H9 (cell line): ENCODE measurements at regions not wholly inside any gene's neighbourhood (a gene's known extent, or its start where the extent isn't known, plus 50 kb on each side); places are given as distances from the start of the nearest gene placed in this dataset.
A peak's percentile ranks its signal among the peaks of the same experiment; 100 is the strongest.

ENCODE experiments used
- DNase-seq: peaks from one replicate; pipeline ENCODE4 v3.0.0-alpha.2; 2017
- H2AFZ ChIP-seq: one replicate; pipeline ENCODE4 v1.6.1; 2013; ENCODE audit warnings: mild to moderate bottlenecking, low read length, control low read depth, moderate library complexity
- H2AK5ac ChIP-seq: 2 replicates; pipeline ENCODE4 v1.6.1; 2013; ENCODE audit warnings: low read length, control low read depth, mixed read lengths; ENCODE audit not compliant: insufficient read length
- H2BK120ac ChIP-seq: one replicate; pipeline ENCODE4 v1.6.1; 2013; ENCODE audit warnings: low read depth, mild to moderate bottlenecking, low read length, control low read depth, inconsistent platforms; ENCODE audit not compliant: poor library complexity, severe bottlenecking
- H2BK12ac ChIP-seq: 2 replicates; pipeline ENCODE4 v1.6.1; 2013; ENCODE audit warnings: low read length, control low read depth, mixed read lengths, low read depth; ENCODE audit not compliant: insufficient read length
- H2BK15ac ChIP-seq: 2 replicates; pipeline ENCODE4 v1.6.1; 2013; ENCODE audit warnings: low read depth, low read length, control low read depth
- H2BK20ac ChIP-seq: one replicate; pipeline ENCODE4 v1.6.1; 2013; ENCODE audit warnings: low read depth, mild to moderate bottlenecking, low read length, control low read depth, inconsistent platforms; ENCODE audit not compliant: poor library complexity, severe bottlenecking
- H2BK5ac ChIP-seq: 2 replicates; pipeline ENCODE4 v1.6.1; 2013; ENCODE audit warnings: low read length, control low read depth, mixed read lengths; ENCODE audit not compliant: insufficient read length
- H3K14ac ChIP-seq: 2 replicates; pipeline ENCODE4 v1.6.1; 2013; ENCODE audit warnings: low read length, control low read depth; ENCODE audit not compliant: insufficient read depth
- H3K18ac ChIP-seq: 2 replicates; pipeline ENCODE4 v1.6.1; 2013; ENCODE audit warnings: low read depth, mild to moderate bottlenecking, mixed read lengths, low read length, control low read depth; ENCODE audit not compliant: insufficient read length
- H3K23ac ChIP-seq: 2 replicates; pipeline ENCODE4 v1.6.1; 2013; ENCODE audit warnings: low read length, control low read depth, mixed read lengths, low read depth; ENCODE audit not compliant: insufficient read length
- H3K23me2 ChIP-seq: 2 replicates; pipeline ENCODE4 v1.6.1; 2013; ENCODE audit warnings: low read depth, mild to moderate bottlenecking, mixed read lengths, low read length, control low read depth; ENCODE audit not compliant: insufficient read length, poor library complexity, severe bottlenecking
- H3K27ac ChIP-seq: 2 replicates; pipeline ENCODE4 v1.5.1; 2013; ENCODE audit warnings: low read length, control low read depth, mixed read lengths, low read depth; ENCODE audit not compliant: insufficient read length
- H3K27me3 ChIP-seq: 2 replicates; pipeline ENCODE4 v1.6.1; 2013; ENCODE audit warnings: low read length, control low read depth, inconsistent platforms; ENCODE audit not compliant: insufficient read depth
- H3K4ac ChIP-seq: 2 replicates; pipeline ENCODE4 v1.6.1; 2013; ENCODE audit warnings: low read depth, mild to moderate bottlenecking, control low read depth, inconsistent platforms, low read length, moderate library complexity
- H3K4me1 ChIP-seq: 2 replicates; pipeline ENCODE4 v1.6.1; 2013; ENCODE audit warnings: low read length, control low read depth, inconsistent platforms; ENCODE audit not compliant: insufficient read depth
- H3K4me2 ChIP-seq: 2 replicates; pipeline ENCODE4 v1.6.1; 2013; ENCODE audit warnings: low read length, control low read depth, mixed read lengths; ENCODE audit not compliant: insufficient read length, insufficient read depth
- H3K56ac ChIP-seq: 2 replicates; pipeline ENCODE4 v1.6.1; 2013; ENCODE audit warnings: low read depth, mild to moderate bottlenecking, mixed read lengths, low read length, control low read depth; ENCODE audit not compliant: insufficient read length
- H3K79me1 ChIP-seq: 2 replicates; pipeline ENCODE4 v1.6.1; 2013; ENCODE audit warnings: low read depth, mild to moderate bottlenecking, moderate library complexity, low read length, control low read depth, inconsistent platforms; ENCODE audit not compliant: insufficient read depth, poor library complexity, severe bottlenecking
- H3K79me2 ChIP-seq: 2 replicates; pipeline ENCODE4 v1.6.1; 2013; ENCODE audit warnings: low read length, control low read depth, inconsistent platforms; ENCODE audit not compliant: insufficient read depth
- H3K9ac ChIP-seq: 2 replicates; pipeline ENCODE4 v1.6.1; 2013; ENCODE audit warnings: low read length, control low read depth, mixed read lengths; ENCODE audit not compliant: insufficient read length; ENCODE audit errors: extremely low read depth
- H3K9me3 ChIP-seq: one replicate; pipeline ENCODE4 v1.6.1; 2013; ENCODE audit warnings: low read depth, low read length, inconsistent platforms; ENCODE audit not compliant: control insufficient read depth
- H3T11ph ChIP-seq: one replicate; pipeline ENCODE4 v1.6.1; 2013; ENCODE audit warnings: mild to moderate bottlenecking, low read length, control low read depth, inconsistent platforms
- H4K20me1 ChIP-seq: one replicate; pipeline ENCODE4 v1.6.1; 2013; ENCODE audit not compliant: control insufficient read depth, insufficient read length, insufficient read depth
- H4K5ac ChIP-seq: 2 replicates; pipeline ENCODE4 v1.6.1; 2013; ENCODE audit warnings: low read depth, mild to moderate bottlenecking, mixed read lengths, low read length, control low read depth; ENCODE audit not compliant: insufficient read length
- H4K8ac ChIP-seq: replicated peaks from 2 replicates; pipeline ENCODE4 v1.6.1; 2013; ENCODE audit warnings: low read length, control low read depth, mixed read lengths, low read depth; ENCODE audit not compliant: insufficient read length
- H4K91ac ChIP-seq: 2 replicates; pipeline ENCODE4 v1.6.1; 2013; ENCODE audit warnings: low read depth, mild to moderate bottlenecking, moderate library complexity, mixed read lengths, low read length, control low read depth; ENCODE audit not compliant: insufficient read length
- H3K27ac Mint-ChIP-seq, 3 experiments: 2 replicates in 2 of 3; 3 replicates in 1 of 3; pipeline ENCODE4 v1.8.0; 2020 to 2021; ENCODE audit warnings: mixed read lengths in 3 of 3, mild to moderate bottlenecking in 1 of 3, moderate library complexity in 1 of 3
- H3K27me3 Mint-ChIP-seq: 2 replicates; pipeline ENCODE4 v1.8.0; 2021; ENCODE audit warnings: low read depth, mild to moderate bottlenecking, moderate library complexity, mixed read lengths
- H3K36me3 Mint-ChIP-seq, 3 experiments: 2 replicates in 2 of 3; 3 replicates in 1 of 3; pipeline ENCODE4 v1.8.0; 2020 to 2021; ENCODE audit warnings: low read depth in 3 of 3, mixed read lengths in 3 of 3; ENCODE audit not compliant: insufficient read depth in 1 of 3
- H3K4me1 Mint-ChIP-seq, 2 experiments: 2 replicates each; pipeline ENCODE4 v1.8.0; 2020; ENCODE audit warnings: mixed read lengths in 2 of 2
- H3K4me3 Mint-ChIP-seq, 2 experiments: 2 replicates in 1 of 2; 3 replicates in 1 of 2; pipeline ENCODE4 v1.8.0; 2020 to 2021; ENCODE audit warnings: mild to moderate bottlenecking in 2 of 2, mixed read lengths in 2 of 2, moderate library complexity in 1 of 2
- H3K9me3 Mint-ChIP-seq, 2 experiments: 2 replicates in 1 of 2; 3 replicates in 1 of 2; pipeline ENCODE4 v1.8.0; 2020; ENCODE audit warnings: mild to moderate bottlenecking in 2 of 2, mixed read lengths in 2 of 2, moderate library complexity in 1 of 2
- CTCF ChIP-seq: fragments of 200-600 bp; sonication (generic); conservative IDR thresholded peaks from 3 replicates; pipeline ENCODE4 v1.8.0; 2021; ENCODE audit warnings: antibody characterized with exemption, mild to moderate bottlenecking
- WGBS: extraction: QIAGEN DNeasy Blood & Tissue Kit; methylation state at CpG from one replicate; pipeline ENCODE4 v1.1.7; 2013; ENCODE audit warnings: missing lambda C conversion rate, low lambda C conversion rate, mixed read lengths; ENCODE audit not compliant: insufficient read length; ENCODE audit errors: extremely low coverage; 5-methylcytosine and 5-hydroxymethylcytosine counted together

DNA sequence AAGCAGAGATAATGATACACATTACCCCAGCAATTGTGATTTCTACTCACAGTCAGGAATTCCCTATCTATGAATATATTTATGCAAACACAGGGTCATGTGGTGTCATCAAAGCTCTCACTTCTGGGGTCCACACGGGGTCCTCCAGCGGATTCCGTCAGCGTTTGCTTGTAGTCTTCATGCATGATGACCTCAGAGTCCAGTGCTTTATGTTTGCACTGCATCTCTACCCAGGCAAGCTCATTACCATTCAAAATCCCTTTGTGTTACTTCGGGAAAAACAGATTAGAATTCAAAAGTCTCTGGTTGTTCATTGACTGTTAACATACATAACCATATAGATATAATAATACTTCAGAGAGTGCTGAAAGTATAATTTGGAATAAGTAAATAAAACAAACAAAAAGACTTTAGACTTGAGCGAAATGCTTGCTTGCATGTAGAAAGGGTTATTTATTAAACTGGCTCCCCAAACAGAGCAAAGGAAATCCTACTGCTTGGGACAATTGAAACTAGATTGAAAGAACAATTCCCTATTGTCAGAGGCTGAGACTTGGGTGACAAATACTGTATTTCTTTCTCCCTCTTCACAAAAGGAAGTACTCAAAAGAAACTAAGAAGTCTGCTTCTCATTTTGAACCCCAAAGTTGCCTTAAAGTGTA is 423.1 kb downstream of the ETS1 start:
- H3K4me3 Mint-ChIP-seq: no peak overlapping the region
- Histone ChIP-seq H3K23ac (no peak overlapping the region), H2BK120ac (no peak overlapping the region), H4K8ac (no peak overlapping the region), H2BK5ac (no peak overlapping the region), H3K4me2 (no peak overlapping the region), H3K23me2 (no peaks in the 10 kb centered on the region), H3K27me3 (no peaks in the 10 kb centered on the region), H2AFZ (no peak overlapping the region), H3K56ac (no peak overlapping the region), H4K5ac (no peak overlapping the region), H4K91ac (no peak overlapping the region), H3K9me3 (no peaks in the 10 kb centered on the region), H3K4me1 (no peaks in the 10 kb centered on the region), H3K9ac (no peak overlapping the region), H3K79me2 (no peaks in the 10 kb centered on the region), H2BK15ac (no peak overlapping the region), H3K27ac (no peak overlapping the region), H3T11ph (no peak overlapping the region), H3K18ac (no peak overlapping the region), H2AK5ac (no peak overlapping the region), H3K79me1 (no peaks in the 10 kb centered on the region), H3K4ac (no peak overlapping the region), H4K20me1 (no peaks in the 10 kb centered on the region), H3K14ac (no peak overlapping the region), H2BK12ac (no peak overlapping the region), H2BK20ac (no peak overlapping the region)
- no peaks in the 10 kb centered on the region; the same call in 1 of the 2 replicates for H3K27me3 Mint-ChIP-seq
- no peaks in the 10 kb centered on the region for H3K36me3 Mint-ChIP-seq
- peak overlapping the region in 2 of 3 experiments; percentile 42 to 62; a peak in 1 of 7 replicates for H3K27ac Mint-ChIP-seq
- DNase-seq: no peak
- WGBS: no CpG with 5 or more reads among the region's 6 CpGs
- TF ChIP-seq CTCF: no peak
- no peaks in the 10 kb centered on the region for H3K9me3 Mint-ChIP-seq
- peaks cover 9 to 11% of the 10 kb centered on the region in 2 experiments; a peak in 3 of 4 replicates for H3K4me1 Mint-ChIP-seq
